ENCODE measurements at regions not wholly inside any gene's neighbourhood (a gene's known extent, or its start where the extent isn't known, plus 50 kb on each side); places are given as distances from the start of the nearest gene placed in this dataset.

DNA sequence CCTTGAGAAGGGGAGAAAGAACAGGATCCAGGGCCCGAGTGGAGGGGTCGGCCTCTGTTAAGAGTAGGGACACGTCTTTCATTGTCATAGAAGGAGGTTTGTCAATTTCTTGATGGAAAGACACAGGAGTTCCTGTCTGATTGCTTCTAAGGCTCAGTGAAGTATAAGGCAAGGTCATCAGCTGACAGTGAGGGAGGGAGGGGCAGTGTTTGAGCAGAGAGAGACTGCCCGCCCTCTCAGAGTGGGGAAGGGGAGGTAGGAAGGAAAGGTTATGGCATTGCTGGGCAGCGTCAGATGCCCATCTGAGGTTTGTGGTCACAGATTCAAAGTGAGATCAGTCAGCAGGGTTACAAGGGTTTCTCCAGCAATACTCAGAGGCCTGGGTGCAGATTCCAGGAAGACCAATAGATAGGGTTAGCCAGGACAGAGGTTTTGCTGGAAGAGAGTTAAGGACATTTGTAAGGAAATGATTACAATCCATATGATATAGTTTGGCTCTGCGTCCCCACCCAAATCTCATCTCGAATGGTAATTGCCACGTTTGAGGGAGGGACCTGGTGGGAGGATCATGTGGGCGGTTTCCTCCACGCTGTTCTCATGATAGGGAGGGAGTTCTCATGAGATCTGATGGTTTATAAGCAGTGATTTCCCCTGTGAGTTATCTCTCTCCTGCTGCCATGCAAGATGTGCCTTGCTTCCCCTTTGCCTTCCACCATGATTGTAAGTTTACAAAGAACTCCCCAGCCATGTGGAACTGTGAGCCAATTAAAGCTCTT is 127.2 kb upstream of the GJB5 start:
- no peak for DNase-seq
- H3K9me3 ChIP-seq (replicated peaks), result no peaks in the 10 kb centered on the region
- H3K27ac ChIP-seq, result no peak overlapping the region
- no peak overlapping the region for H3K4me3 ChIP-seq
- peaks cover 19% of the 10 kb centered on the region for H3K27me3 ChIP-seq
- no peaks in the 10 kb centered on the region for H3K36me3 ChIP-seq
- no peaks in the 10 kb centered on the region for H3K4me1 ChIP-seq

DNA sequence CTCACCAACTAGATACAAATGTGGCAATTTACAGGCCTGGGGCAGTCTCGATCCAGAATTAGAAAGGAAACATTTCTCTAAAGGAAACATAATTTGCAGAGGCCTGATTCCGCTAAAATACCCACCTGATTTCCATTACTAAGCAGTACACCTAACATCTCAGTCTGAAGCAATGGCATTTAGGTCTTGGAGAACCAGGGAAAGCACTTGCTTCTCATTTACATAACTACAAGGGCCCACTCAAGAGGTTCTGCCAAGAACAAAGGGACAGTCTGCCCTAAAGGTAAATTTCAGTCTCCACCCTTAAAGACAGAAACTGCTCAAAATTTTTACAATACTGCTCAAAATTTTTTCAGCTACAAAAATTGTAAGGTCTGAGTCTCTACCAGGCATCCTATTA is 123.7 kb upstream of the GJB5 start:
- H3K36me3 ChIP-seq, result no peaks in the 10 kb centered on the region
- peaks cover 13% of the 10 kb centered on the region for H3K27me3 ChIP-seq
- no peak overlapping the region for H3K27ac ChIP-seq
- no peaks in the 10 kb centered on the region for H3K9me3 ChIP-seq (replicated peaks)
- no peaks in the 10 kb centered on the region for H3K4me1 ChIP-seq
- H3K4me3 ChIP-seq, result no peak overlapping the region
- DNase-seq, result no peak

DNA sequence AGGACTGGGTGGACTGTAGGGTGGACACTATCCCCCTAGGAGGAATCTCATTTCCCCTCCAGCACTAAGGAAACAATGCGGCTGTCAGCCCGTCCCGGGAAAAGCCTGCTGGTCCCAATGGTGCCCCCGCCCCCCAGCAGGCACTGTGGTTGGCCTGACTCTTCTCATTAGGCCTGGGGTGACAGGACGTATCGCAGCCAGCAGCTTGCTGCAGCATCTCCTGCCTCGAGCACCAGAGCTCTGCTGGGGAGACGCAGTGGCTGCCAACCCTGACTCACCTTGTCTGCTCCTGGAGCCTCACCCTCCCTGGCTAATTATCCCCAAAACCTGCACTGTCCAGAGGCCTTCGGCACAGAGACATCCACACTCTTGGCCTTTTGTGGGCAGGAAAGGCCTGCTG is 115.1 kb upstream of the GJB5 start:
- H3K27ac ChIP-seq, result no peak overlapping the region

DNA sequence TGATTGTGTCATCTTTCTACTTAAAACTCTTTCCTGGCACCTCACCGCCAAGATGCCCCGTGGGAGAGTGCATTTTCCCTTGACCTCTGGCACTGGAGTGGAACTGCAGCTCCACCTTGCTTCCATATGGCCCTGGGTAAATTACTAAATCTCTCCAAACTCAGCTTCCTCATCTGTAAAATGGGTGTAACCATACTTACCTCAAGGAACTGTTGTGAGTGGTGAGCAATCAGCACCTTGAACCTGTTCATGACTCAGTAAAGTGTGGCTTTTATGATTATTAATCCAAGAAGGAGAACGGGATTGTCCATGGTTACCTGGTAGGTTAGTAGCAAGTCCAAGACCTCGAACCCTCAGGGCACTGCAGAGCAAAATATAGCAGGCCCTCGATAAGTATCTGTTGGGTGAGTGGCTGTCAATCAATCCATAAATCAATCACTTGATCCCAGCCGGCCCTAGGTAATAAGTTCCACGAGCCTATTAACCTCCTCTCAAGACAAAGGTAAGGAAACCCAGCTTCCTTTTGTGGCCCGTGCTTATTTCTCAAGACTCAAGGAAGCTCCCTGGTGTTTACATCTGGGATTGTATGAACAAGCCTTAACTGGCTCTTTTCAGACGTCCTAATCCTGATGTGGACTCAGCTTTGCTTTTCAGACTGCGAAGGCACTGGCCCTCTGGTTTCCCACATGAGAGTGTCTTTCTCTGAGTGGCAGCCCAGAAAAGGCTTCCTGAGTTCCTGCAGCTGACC is 114.0 kb upstream of the GJB5 start:
- Histone ChIP-seq H3K4me1 (no peaks in the 10 kb centered on the region), H3K36me3 (no peaks in the 10 kb centered on the region), H3K27me3 (no peaks in the 10 kb centered on the region), H3K27ac (no peak overlapping the region), H3K4me3 (no peak overlapping the region), H3K9me3 (replicated peaks) (no peaks in the 10 kb centered on the region)
- DNase-seq, result no peak

More for the DNA sequence above, 115.1 kb upstream of the GJB5 start:
- Histone ChIP-seq H3K4me1 (no peaks in the 10 kb centered on the region), H3K36me3 (no peaks in the 10 kb centered on the region), H3K9me3 (replicated peaks) (no peaks in the 10 kb centered on the region), H3K4me3 (no peak overlapping the region), H3K27me3 (no peaks in the 10 kb centered on the region)
- no peak for DNase-seq

DNA sequence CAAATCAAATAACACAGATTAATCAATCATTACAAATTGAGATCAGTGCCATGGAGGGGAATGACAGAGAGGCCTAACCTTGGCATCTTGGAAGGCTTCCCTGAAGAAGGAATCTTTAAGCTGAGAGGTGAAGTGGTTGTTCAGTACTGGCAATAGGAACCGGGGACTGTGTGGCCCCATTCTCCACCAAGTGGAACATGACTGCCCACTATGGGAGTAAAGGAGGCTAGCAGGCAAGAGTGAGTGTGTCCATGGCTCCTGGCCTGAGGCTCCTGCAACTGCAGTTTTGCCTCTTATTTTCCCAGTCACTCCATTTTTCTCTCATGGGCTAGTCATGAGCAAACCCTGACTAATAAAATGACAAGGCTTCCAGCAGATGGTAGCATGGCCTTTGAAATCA is 112.2 kb upstream of the GJB5 start:
- no peak for DNase-seq
- H3K4me3 ChIP-seq, result no peak overlapping the region
- H3K9me3 ChIP-seq (replicated peaks), result no peaks in the 10 kb centered on the region
- no peaks in the 10 kb centered on the region for H3K4me1 ChIP-seq
- no peak overlapping the region for H3K27ac ChIP-seq
- no peaks in the 10 kb centered on the region for H3K27me3 ChIP-seq
- no peaks in the 10 kb centered on the region for H3K36me3 ChIP-seq

DNA sequence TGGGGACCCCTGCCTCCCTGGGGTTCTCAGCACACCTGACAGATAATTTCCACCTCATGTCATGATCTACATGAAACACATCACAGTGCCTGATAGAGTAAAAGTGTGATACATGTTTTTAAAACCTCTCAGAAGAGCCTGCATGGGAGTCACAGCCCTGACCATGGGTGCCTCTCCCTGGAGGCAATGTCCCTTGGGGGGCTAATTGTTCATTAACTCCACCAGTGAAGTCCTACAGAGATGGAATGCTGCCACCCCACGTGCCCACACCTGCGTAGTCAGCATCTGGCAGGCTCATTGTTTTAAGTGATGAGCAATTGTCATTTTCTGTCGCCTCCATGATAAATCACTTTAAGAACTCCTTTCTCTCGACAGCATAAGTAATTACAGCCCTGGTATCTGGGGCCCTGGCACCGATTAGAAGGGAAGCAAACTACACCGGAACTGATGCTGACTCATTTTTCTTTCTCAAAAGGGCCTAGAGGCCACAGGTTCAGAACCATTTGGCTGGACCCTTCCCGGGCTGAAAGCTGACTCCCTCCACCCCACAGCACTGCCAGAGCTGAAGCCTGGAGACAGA is 109.6 kb upstream of the GJB5 start:
- H3K9me3 ChIP-seq (replicated peaks), result no peaks in the 10 kb centered on the region
- H3K4me1 ChIP-seq, result no peaks in the 10 kb centered on the region
- H3K27me3 ChIP-seq, result peaks cover 3% of the 10 kb centered on the region; the same call in 1 of the 2 replicates
- DNase-seq, result no peak
- no peaks in the 10 kb centered on the region for H3K36me3 ChIP-seq
- no peak overlapping the region for H3K27ac ChIP-seq
- no peak overlapping the region for H3K4me3 ChIP-seq

DNA sequence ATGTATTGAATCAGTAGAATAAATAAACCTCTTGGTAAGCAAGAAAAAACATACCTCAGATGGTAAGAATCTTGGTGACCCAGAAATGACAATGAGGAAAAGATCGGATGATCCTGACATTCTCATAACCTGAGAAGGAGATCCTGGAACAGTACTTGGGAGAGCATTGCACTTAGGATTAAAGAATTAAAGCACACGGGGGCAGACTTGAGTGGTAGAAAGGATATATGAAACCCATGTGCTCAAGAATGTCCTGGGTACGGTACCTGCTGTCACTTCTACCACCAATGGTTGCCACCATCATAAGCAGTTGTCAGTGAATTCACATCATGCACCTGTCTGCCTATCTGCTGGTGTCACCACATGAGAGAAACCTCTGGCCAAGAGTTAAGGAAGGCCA is 108.9 kb upstream of the GJB5 start:
- H3K27ac ChIP-seq, result no peak overlapping the region
- no peaks in the 10 kb centered on the region for H3K36me3 ChIP-seq
- no peak overlapping the region for H3K4me3 ChIP-seq
- H3K4me1 ChIP-seq, result no peaks in the 10 kb centered on the region
- peaks cover 6% of the 10 kb centered on the region; the same call in 1 of the 2 replicates for H3K27me3 ChIP-seq
- no peaks in the 10 kb centered on the region for H3K9me3 ChIP-seq (replicated peaks)
- DNase-seq, result no peak

DNA sequence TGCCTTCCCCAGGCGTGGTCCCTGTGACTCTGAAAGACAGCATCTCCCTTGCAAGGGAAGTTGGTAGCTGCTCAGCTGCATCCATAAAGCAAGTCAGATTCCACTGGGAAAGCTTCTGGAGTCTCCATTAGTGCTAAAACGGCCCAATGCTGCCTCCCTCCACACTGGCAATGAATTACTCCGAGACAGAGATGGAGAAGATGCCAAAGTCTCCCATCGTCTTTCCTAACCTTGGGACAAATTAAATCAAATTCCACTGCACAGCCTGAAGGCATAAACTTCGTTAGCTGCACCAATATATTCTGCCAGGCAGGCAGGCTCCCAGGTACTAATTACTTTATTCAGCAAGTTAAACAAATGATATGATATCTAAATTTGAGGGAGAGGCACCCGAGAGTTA is 106.3 kb upstream of the GJB5 start:
- Histone ChIP-seq H3K9me3 (replicated peaks) (no peaks in the 10 kb centered on the region), H3K36me3 (no peaks in the 10 kb centered on the region), H3K27ac (no peak overlapping the region), H3K4me1 (no peaks in the 10 kb centered on the region), H3K27me3 (peaks cover 8% of the 10 kb centered on the region; the same call in 1 of the 2 replicates), H3K4me3 (no peak overlapping the region)
- DNase-seq, result no peak

DNA sequence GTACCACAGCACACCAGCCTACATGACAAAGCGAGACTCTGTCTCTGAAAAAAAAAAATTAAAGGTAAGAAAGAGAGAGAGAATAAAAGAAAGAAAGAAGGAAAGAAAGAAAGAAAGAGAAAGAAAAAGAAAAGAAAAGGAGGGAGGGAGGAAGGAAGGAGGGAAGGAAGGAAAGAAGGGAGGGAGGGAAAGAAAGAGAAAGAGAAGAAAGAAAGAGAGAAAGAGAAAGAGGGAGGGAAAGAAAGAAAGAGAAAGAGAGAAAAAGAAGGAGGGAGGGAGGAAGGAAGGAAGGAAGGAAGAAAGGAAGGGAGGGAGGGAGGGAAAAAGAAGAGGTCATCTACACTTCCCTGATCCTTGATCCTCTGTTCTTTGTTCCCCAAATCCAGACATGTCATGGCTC is 104.8 kb upstream of the GJB5 start:
- Histone ChIP-seq H3K27ac (no peak overlapping the region), H3K4me1 (no peaks in the 10 kb centered on the region), H3K36me3 (no peaks in the 10 kb centered on the region), H3K9me3 (replicated peaks) (no peaks in the 10 kb centered on the region), H3K27me3 (peaks cover 9% of the 10 kb centered on the region), H3K4me3 (no peak overlapping the region)
- no peak for DNase-seq

DNA sequence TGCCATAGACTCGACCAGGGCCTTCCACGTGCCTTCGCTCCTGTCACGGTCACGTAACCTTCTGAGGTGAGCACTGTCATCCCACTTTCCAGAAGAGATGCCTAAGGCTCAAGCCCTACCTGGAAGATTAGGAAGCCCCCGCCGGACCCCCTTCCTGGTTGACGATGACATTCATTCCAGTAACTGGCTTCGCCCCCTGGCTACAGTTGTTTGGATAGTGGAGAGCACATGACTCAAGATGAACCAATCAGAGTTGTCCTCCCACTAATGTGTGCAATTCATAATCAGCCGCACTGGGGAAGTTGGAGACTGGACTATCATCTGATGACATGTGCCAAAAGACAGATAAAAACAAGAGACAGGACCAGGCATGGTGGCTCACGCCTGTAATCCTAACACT is 104.0 kb upstream of the GJB5 start:
- H3K27ac ChIP-seq, result no peak overlapping the region
- no peak overlapping the region for H3K4me3 ChIP-seq
- no peaks in the 10 kb centered on the region for H3K36me3 ChIP-seq
- DNase-seq, result no peak
- H3K9me3 ChIP-seq (replicated peaks), result no peaks in the 10 kb centered on the region
- H3K27me3 ChIP-seq, result peaks cover 16% of the 10 kb centered on the region
- H3K4me1 ChIP-seq, result no peaks in the 10 kb centered on the region

DNA sequence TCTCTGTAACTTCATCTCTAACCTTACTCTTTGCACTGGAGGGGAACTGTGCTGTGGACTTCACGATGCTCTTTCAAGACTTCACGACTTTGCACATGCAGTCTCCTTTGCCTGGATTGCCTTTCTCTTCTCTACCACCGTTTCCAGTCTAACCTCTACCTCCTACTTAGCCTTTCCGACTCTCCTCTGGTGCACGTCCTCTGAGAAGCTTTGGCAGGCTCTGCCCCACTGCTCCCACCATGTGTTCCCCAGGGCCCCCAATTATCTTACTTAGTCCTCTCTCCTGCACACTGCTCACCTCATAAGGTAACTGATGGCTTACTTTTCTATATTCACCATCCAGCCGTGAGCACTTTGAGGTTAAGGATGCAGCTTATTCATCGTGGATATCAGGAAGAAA is 101.7 kb upstream of the GJB5 start:
- no peaks in the 10 kb centered on the region for H3K36me3 ChIP-seq
- no peak overlapping the region for H3K4me3 ChIP-seq
- H3K27me3 ChIP-seq, result peaks cover 29% of the 10 kb centered on the region
- no peaks in the 10 kb centered on the region for H3K4me1 ChIP-seq
- no peaks in the 10 kb centered on the region for H3K9me3 ChIP-seq (replicated peaks)
- no peak for DNase-seq
- no peak overlapping the region for H3K27ac ChIP-seq

DNA sequence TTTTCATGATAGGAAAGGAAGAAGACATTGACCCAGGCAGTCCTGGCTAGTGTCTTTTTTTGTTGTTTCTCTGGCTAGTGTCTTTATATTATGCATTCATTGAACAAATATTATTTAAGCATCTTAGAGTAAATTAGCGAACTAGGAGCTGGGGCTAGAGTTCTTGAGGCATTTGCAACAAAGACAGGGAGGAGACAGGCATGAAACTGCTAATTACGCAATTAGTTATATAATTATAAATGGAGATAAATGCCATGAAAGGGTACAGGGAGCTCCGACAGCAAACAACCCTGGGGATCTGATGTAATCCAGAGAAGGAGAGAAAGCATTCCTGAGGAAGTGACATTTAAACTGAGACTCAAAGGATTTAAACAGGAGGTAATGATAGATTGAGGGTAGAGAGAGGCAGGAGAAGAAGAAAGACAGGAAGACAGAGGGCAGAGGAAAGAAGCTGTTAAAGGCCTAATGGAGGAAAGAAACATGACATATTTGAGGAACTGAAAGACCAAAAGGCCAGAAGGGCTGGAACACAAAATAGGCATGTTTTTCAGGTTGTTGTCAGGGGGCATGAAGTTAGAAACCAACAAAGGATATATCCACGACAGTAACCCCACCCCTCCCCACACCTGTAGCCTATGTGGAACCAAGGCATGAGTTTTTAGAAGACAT is 99.5 kb upstream of the GJB5 start:
- no peaks in the 10 kb centered on the region for H3K36me3 ChIP-seq
- no peak overlapping the region for H3K27ac ChIP-seq
- no peaks in the 10 kb centered on the region for H3K9me3 ChIP-seq (replicated peaks)
- no peak overlapping the region for H3K4me3 ChIP-seq
- peaks cover 26% of the 10 kb centered on the region for H3K27me3 ChIP-seq
- no peaks in the 10 kb centered on the region for H3K4me1 ChIP-seq
- no peak for DNase-seq

DNA sequence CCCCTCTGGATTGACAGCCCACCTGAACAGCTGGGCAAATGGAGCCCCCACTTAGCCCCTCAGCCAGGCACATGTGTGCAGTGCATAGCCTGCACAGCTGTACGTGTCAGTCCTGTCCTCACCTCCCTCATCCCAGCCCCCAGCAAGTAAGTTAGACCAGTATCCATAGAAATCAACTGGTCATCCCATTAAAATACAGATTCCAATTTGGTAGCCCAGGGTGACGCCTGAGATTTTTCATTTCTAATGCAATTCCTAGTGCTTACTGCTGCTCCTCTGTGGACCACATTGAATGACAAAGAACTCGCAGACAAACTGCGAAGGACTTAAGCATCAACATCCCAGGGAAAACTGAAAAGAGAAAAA is 99.0 kb upstream of the GJB5 start:
- H3K4me3 ChIP-seq, result no peak overlapping the region
- no peak for DNase-seq

DNA sequence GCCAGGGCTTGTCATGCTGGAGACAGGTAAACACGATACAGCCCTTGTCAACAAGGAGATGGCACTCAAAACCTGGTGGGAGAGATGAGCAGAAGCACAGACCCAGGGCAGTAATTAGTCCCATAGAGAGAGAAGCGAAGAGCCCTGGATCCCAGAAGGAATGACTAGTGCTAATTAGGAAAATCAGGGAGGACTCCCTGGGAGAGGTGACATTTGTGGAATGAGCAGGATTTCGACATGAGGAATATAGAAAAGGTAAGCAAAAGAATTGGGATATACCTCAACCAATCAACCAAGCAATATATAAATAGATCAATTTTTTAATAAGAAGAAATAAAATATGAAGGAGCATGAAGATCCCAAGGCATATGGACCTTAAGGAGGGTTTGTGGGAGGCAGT is 98.5 kb upstream of the GJB5 start:
- Histone ChIP-seq H3K36me3 (no peaks in the 10 kb centered on the region), H3K4me1 (no peaks in the 10 kb centered on the region), H3K4me3 (no peak overlapping the region), H3K27ac (no peak overlapping the region), H3K27me3 (peaks cover 21% of the 10 kb centered on the region), H3K9me3 (replicated peaks) (no peaks in the 10 kb centered on the region)
- no peak for DNase-seq

More for the DNA sequence above, 99.0 kb upstream of the GJB5 start:
- H3K36me3 ChIP-seq, result no peaks in the 10 kb centered on the region
- no peaks in the 10 kb centered on the region for H3K4me1 ChIP-seq
- H3K9me3 ChIP-seq (replicated peaks), result no peaks in the 10 kb centered on the region
- no peak overlapping the region for H3K27ac ChIP-seq
- H3K27me3 ChIP-seq, result peaks cover 24% of the 10 kb centered on the region

DNA sequence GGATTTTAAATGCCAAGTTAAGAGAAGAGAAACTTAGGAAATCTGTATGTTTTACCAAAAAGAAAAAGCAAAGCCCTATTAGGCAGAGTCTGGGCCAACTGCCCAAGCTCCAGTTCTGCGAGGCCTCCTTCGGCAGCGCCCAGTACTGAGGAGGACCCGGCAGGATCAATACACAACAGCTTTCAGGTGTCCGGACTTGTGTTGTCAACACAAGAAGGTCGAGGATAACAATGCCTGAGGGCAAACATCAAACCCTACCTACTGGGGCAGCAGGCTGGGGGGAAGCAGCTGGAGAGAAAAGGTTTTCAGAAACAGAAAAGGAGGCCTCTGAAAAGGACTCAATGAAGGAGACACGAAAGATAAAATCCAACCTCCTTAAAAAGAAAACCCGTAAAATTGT is 98.1 kb upstream of the GJB5 start:
- no peaks in the 10 kb centered on the region for H3K9me3 ChIP-seq (replicated peaks)
- H3K36me3 ChIP-seq, result no peaks in the 10 kb centered on the region
- DNase-seq, result no peak
- no peaks in the 10 kb centered on the region for H3K4me1 ChIP-seq
- no peak overlapping the region for H3K27ac ChIP-seq
- H3K4me3 ChIP-seq, result no peak overlapping the region
- H3K27me3 ChIP-seq, result peaks cover 21% of the 10 kb centered on the region

Data from SJCRH30 (cell line).